Karpas-422 (cell line): ENCODE measurements at regions not wholly inside any gene's neighbourhood (a gene's known extent, or its start where the extent isn't known, plus 50 kb on each side); places are given as distances from the start of the nearest gene placed in this dataset.
"Not testable (repeated sequence)": the region's sequence is repeated elsewhere in the genome, so short reads cannot be mapped to it uniquely, and the experiment has no call there.

Experiments
- DNase-seq: peaks from one replicate; pipeline ENCODE4 v3.0.0-alpha.2; 2015
- H2AFZ ChIP-seq: fragments of 200-600 bp; sonication (generic); 2 replicates; pipeline ENCODE4 v1.6.1; 2014; ENCODE audit warnings: antibody characterized with exemption, low read length, mixed read lengths
- H3K27ac ChIP-seq: fragments of 200-600 bp; sonication (generic); 2 replicates; pipeline ENCODE4 v1.5.1; 2014; ENCODE audit warnings: mild to moderate bottlenecking, low read length, moderate library complexity
- H3K27me3 ChIP-seq: fragments of 200-600 bp; sonication (generic); 2 replicates; pipeline ENCODE4 v1.6.1; 2014; ENCODE audit warnings: low read length, mixed read lengths
- H3K36me3 ChIP-seq: fragments of 200-600 bp; sonication (generic); 2 replicates; pipeline ENCODE4 v1.6.1; 2014; ENCODE audit warnings: low read length, mixed read lengths; ENCODE audit not compliant: insufficient read depth
- H3K4me1 ChIP-seq: fragments of 200-600 bp; sonication (generic); 2 replicates; pipeline ENCODE4 v1.6.1; 2014; ENCODE audit warnings: mild to moderate bottlenecking, low read length, mixed read lengths
- H3K4me2 ChIP-seq: fragments of 200-600 bp; sonication (generic); 2 replicates; pipeline ENCODE4 v1.6.1; 2014; ENCODE audit warnings: low read length, low read depth, mild to moderate bottlenecking; ENCODE audit not compliant: poor library complexity, severe bottlenecking
- H3K4me3 ChIP-seq: fragments of 200-600 bp; sonication (generic); 2 replicates; pipeline ENCODE4 v1.5.1; 2014; ENCODE audit warnings: mild to moderate bottlenecking, antibody characterized with exemption, low read length, mixed read lengths
- H3K79me2 ChIP-seq: fragments of 200-600 bp; sonication (generic); 2 replicates; pipeline ENCODE4 v1.6.1; 2014; ENCODE audit warnings: mild to moderate bottlenecking, low read length, mixed read lengths
- H3K9ac ChIP-seq: fragments of 200-600 bp; sonication (generic); 2 replicates; pipeline ENCODE4 v1.6.0; 2014; ENCODE audit warnings: low read length
- H3K9me2 ChIP-seq: fragments of 200-600 bp; sonication (generic), shearing (Covaris generic); replicated peaks from 2 replicates; pipeline ENCODE4 v1.6.0; 2014; ENCODE audit warnings: mild to moderate bottlenecking, low read length, moderate library complexity; ENCODE audit not compliant: insufficient read depth
- H3K9me3 ChIP-seq: fragments of 300-700, 200-600 bp; sonication (generic); 2 replicates; pipeline ENCODE4 v1.6.1; 2014; ENCODE audit warnings: low read length, mixed read lengths
- H4K20me1 ChIP-seq: fragments of 200-600 bp; sonication (generic); 2 replicates; pipeline ENCODE4 v1.6.1; 2014; ENCODE audit warnings: mild to moderate bottlenecking, antibody characterized with exemption, low read length, low read depth; ENCODE audit not compliant: insufficient read depth

DNA sequence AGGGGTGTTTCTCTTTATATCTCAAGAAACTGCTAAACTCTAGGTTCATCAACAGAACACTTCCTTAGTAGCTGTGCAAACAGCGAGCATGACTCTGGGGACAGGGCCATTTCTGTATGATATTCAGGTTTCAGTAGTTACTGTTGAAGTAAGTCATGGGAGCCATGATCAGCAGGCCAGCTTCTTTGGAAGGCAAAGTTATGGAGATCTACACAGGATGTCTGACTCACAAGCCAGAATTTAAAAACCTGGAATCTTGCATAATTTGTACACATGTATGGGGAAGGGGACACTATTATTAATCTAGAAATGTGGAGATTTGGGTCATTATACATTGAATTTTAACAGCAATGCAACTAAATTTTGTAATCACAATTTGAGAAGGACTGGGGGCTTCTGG, 187.8 kb upstream of the NR3C2 start:
- no peaks in the 10 kb centered on the region for H3K4me1 ChIP-seq
- no peaks in the 10 kb centered on the region; the same call in 1 of the 2 replicates for H3K9me3 ChIP-seq
- no peaks in the 10 kb centered on the region for H3K36me3 ChIP-seq
- DNase-seq = no peak
- H3K79me2 ChIP-seq = no peaks in the 10 kb centered on the region
- no peak overlapping the region for H3K27ac ChIP-seq
- H2AFZ ChIP-seq = no peak overlapping the region
- H3K9ac ChIP-seq = no peak overlapping the region
- H3K4me3 ChIP-seq = no peak overlapping the region
- peaks cover 5% of the 10 kb centered on the region; the same call in 1 of the 2 replicates for H3K9me2 ChIP-seq
- H3K27me3 ChIP-seq = no peaks in the 10 kb centered on the region
- H3K4me2 ChIP-seq = no peak overlapping the region
- no peaks in the 10 kb centered on the region for H4K20me1 ChIP-seq

DNA sequence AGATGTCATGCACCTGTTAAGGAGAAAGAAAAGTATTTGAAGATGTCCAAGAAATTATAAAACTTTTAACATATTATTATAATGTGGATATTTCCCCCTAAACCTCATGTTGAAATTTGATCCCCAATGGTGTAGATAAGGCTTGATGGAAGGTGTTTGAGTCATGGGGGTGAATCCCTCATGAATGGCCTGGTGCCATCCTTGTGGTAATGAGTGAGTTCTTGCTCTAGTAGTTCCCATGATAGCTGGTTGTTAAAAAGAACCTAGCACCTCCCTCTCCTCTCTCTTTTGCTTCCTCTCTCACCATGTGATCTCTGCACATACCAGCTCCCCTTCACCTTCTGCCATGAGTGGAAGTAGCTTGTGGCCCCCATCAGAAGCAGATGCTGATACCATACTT, 176.6 kb upstream of the NR3C2 start:
- Histone ChIP-seq H3K4me3 (no peak overlapping the region), H3K9me3 (peaks cover 25% of the 10 kb centered on the region), H3K27me3 (no peaks in the 10 kb centered on the region), H3K36me3 (no peaks in the 10 kb centered on the region), H3K79me2 (no peaks in the 10 kb centered on the region), H3K9ac (no peak overlapping the region), H3K4me2 (no peak overlapping the region), H4K20me1 (no peaks in the 10 kb centered on the region), H3K27ac (no peak overlapping the region), H3K4me1 (no peaks in the 10 kb centered on the region), H2AFZ (no peak overlapping the region), H3K9me2 (no peaks in the 10 kb centered on the region)
- DNase-seq = no peak

DNA sequence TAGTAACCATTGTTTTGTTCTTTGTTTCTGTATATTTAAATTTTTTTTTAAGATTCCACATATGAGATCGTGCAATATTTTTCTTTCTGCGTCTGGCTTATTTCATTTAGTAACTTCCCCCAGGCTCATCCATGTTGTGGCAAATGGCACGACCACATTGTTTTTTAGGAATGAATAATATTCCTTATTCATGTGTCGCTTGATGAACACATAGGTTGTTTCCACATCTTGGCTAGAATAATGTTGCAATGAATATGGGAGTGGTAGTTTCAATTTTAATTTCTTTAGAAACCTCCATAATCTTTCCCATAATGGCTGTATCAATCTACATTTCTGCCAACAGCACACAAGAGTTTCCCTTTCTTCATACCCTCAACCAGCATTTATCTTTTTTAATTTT, 166.8 kb upstream of the NR3C2 start:
- Histone ChIP-seq H3K9me3 (no peaks in the 10 kb centered on the region), H3K27ac (no peak overlapping the region), H3K27me3 (no peaks in the 10 kb centered on the region), H3K4me1 (no peaks in the 10 kb centered on the region), H3K9me2 (no peaks in the 10 kb centered on the region), H3K4me2 (no peak overlapping the region), H4K20me1 (no peaks in the 10 kb centered on the region), H3K36me3 (no peaks in the 10 kb centered on the region), H3K9ac (no peak overlapping the region), H2AFZ (no peak overlapping the region), H3K4me3 (no peak overlapping the region), H3K79me2 (no peaks in the 10 kb centered on the region)
- DNase-seq = no peak

DNA sequence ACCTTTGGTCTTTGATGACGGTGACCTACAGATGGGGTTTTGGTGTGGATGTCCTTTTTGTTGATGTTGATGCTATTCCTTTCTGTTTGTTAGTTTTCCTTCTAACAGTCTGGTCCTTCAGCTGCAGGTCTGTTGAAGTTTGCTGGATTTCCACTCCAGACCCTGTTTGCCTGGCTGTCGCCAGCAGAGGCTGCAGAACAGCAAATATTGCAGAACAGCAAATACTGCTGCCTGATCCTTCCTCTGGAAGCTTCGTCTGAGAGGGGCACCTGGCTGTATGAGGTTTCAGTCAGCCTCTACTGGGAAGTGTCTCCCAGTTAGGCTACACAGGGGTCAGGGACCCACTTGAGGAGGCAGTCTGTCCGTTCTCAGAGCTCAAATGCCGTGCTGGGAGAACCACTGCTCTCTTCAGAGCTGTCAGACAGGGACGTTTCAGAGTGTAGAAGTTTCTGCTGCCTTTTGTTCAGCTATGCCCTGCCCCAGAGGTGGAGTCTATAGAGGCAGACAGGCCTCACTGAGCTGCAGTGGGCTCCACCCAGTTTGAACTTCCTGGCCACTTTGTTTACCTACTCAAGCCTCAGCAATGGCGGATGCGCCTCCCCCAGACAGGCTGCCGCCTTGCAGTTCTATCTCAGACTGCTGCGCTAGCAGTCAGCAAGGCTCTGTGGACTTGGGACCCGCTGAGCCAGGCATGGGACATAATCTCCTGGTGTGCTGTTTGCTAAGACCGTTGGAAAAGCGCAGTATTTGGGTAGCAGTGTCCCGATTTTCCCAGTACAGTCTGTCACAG, 156.4 kb upstream of the NR3C2 start:
- not testable (repeated sequence) for H3K4me3 ChIP-seq, H2AFZ ChIP-seq, DNase-seq, H4K20me1 ChIP-seq, H3K9ac ChIP-seq, H3K9me3 ChIP-seq, H3K27me3 ChIP-seq, H3K9me2 ChIP-seq, H3K4me1 ChIP-seq, H3K79me2 ChIP-seq, H3K36me3 ChIP-seq, H3K4me2 ChIP-seq, H3K27ac ChIP-seq

DNA sequence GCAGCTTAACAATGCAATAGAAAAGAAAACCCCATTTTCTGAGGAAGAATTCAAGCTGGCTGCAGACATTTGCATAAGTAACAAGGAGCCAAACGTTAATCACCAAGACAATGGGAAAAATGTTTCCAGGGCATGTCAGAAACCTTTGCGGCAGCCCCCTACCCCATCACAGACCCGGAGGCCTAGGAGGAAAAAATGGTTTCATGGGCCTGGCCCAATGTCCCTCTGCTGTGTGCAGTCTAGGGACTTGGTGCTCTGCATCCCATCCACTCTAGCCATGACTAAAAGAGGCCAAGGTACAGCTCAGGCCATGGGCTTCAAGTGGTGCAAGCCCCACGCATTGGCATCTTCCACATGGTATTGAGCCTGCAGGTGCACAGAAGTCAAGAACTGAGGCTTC, 147.0 kb upstream of the NR3C2 start:
- Histone ChIP-seq H3K9me2 (no peaks in the 10 kb centered on the region), H3K79me2 (no peaks in the 10 kb centered on the region), H3K36me3 (no peaks in the 10 kb centered on the region), H3K4me3 (no peak overlapping the region), H3K27ac (no peak overlapping the region), H3K9ac (no peak overlapping the region), H3K4me1 (no peaks in the 10 kb centered on the region), H4K20me1 (no peaks in the 10 kb centered on the region), H2AFZ (no peak overlapping the region), H3K27me3 (no peaks in the 10 kb centered on the region), H3K9me3 (peaks cover 14% of the 10 kb centered on the region), H3K4me2 (no peak overlapping the region)
- DNase-seq = no peak

DNA sequence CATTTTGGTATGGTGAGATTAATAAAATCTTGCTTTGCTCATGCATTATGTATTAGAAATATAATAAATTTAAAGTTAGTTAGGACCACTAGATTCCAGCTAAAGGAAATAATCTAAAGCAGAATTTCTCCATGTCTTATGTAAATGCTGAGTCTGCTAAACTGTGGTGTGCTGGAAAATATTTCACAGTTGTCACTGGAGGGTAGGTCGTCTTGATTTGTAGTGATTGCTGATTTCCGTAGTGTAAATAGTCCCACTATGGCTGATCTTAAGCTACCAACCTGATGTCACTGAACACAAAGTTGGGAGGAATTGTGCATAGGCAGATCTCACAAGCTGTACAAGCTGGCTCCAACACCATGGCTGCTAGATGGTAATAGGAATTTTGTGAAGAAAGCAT, 133.4 kb upstream of the NR3C2 start:
- Histone ChIP-seq H3K9me3 (no peaks in the 10 kb centered on the region; the same call in 1 of the 2 replicates), H3K4me1 (no peaks in the 10 kb centered on the region), H3K9ac (no peak overlapping the region), H3K79me2 (no peaks in the 10 kb centered on the region), H3K27ac (no peak overlapping the region), H2AFZ (no peak overlapping the region), H3K4me3 (no peak overlapping the region), H3K4me2 (no peak overlapping the region), H3K27me3 (no peaks in the 10 kb centered on the region), H3K9me2 (0 out of 2 replicates have a peak, but pooled peaks cover 5% of the 10 kb centered on the region), H4K20me1 (no peaks in the 10 kb centered on the region), H3K36me3 (no peaks in the 10 kb centered on the region)
- DNase-seq = no peak

DNA sequence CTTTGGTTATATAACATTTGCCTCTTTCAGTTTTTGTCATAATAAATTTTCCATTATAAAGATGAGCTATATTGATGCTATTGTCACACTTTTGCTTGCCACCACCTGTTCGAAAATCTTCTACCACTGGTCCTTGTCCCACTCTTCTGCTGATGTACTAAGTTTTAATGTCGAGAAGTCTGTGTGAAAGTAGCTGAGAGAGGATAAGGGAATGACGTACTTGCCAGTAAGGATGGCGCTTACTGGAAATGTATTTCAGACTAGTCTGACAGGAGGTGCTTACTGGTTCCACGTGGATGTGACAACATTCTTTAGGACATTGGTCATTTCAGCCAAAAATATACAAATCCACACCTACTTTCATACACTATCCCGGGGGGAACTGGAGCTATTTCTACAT, 132.7 kb upstream of the NR3C2 start:
- H2AFZ ChIP-seq = no peak overlapping the region
- H3K9ac ChIP-seq = no peak overlapping the region
- H3K36me3 ChIP-seq = no peaks in the 10 kb centered on the region
- no peaks in the 10 kb centered on the region for H3K4me1 ChIP-seq
- H4K20me1 ChIP-seq = no peaks in the 10 kb centered on the region
- H3K27me3 ChIP-seq = no peaks in the 10 kb centered on the region
- H3K79me2 ChIP-seq = no peaks in the 10 kb centered on the region
- H3K4me3 ChIP-seq = no peak overlapping the region
- no peak overlapping the region for H3K4me2 ChIP-seq
- no peak for DNase-seq
- H3K9me2 ChIP-seq = 0 out of 2 replicates have a peak, but pooled peaks cover 5% of the 10 kb centered on the region
- no peaks in the 10 kb centered on the region; the same call in 1 of the 2 replicates for H3K9me3 ChIP-seq
- no peak overlapping the region for H3K27ac ChIP-seq

DNA sequence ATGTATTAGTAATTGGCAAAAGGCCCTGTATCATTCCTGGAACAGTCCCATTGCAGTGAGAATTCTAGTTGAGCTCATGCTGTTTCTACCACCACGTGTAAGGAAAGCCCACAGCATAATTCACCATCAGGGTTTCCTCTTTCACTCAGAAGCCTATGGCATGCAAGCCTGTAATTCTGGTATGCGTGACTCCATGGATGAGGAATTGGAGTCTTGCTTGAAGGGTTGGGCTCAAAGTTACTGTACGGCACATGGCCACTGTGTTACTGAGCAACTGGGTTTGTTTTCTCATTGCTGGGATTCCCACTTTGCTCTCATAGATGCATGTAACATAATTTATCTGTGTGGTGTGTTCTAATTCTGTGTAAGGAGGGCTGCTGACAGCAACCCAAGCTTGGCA, 132.3 kb upstream of the NR3C2 start:
- Histone ChIP-seq H3K27me3 (no peaks in the 10 kb centered on the region), H4K20me1 (no peaks in the 10 kb centered on the region), H3K9ac (no peak overlapping the region), H3K9me2 (0 out of 2 replicates have a peak, but pooled peaks cover 5% of the 10 kb centered on the region), H3K4me3 (no peak overlapping the region), H3K27ac (no peak overlapping the region), H3K4me1 (no peaks in the 10 kb centered on the region), H3K36me3 (no peaks in the 10 kb centered on the region), H3K79me2 (no peaks in the 10 kb centered on the region), H3K9me3 (no peaks in the 10 kb centered on the region; the same call in 1 of the 2 replicates), H3K4me2 (no peak overlapping the region), H2AFZ (no peak overlapping the region)
- DNase-seq = no peak
